NCI-H1694 treated with DMSO at 0.1 percent for 48 hours (cell line): ENCODE measurements at regions not wholly inside any gene's neighbourhood (a gene's known extent, or its start where the extent isn't known, plus 50 kb on each side); places are given as distances from the start of the nearest gene placed in this dataset.

Source experiments
- DNase-seq: peaks from one replicate; lab custom pipeline; 2025; lab: John Stamatoyannopoulos, UW

DNA sequence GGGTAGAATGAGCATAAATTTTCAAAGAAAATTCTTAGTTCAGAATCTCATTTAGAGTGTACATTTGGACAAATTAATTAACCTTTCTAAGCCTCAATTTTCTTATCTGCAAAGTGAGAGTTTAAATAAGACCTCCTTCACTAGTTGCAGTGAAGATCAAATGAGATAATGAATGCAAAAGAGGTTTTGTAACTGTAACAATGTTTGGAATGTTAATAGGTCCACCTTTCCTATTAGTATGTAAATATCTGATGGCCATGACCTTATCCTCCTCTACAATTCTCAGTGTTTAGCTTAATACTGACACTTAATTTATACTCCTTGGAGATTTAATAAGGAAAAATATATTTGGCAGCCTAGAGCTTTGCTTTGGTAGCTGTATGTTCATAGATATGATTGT is 138.8 kb downstream of the GABRG1 start:
- DNase-seq: no peak

DNA sequence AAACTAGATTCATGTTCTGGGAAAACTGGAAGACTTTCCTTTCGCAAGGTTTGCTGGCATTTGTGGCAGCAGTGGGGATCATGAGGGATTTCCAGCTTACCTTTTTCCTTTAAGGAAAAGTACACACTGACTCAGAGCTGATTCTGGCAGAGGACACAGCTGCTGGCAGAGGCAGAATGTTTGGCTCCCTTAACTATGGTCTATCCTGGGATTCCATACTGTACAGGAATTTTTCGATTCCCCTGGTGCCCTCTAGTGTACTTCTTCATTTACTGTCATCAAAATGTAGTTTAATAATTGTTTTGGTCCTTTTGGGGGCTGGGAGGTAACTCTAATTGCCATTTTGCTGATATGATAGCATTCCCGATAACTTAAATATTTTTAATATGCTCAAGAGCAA is 152.7 kb downstream of the GABRG1 start:
- no peak for DNase-seq

DNA sequence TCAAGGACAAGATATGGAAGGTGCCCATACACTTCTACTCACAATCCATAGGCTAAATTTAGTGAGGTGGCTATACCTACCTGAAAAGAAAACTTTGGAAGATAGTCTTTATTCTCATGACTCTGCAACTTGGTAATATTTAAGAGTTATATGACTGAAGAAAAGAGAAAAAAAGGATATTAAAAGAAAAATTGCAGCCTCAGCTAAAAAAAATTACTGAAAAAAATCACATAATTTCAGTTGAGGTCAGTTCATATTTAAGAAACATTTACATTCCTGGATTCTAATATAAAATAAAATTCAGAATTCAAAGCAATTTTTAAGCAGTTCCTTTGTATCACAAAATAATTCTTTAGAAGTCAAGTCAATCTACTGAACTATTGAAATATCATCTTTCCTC is 166.5 kb downstream of the GABRG1 start:
- DNase-seq: no peak

DNA sequence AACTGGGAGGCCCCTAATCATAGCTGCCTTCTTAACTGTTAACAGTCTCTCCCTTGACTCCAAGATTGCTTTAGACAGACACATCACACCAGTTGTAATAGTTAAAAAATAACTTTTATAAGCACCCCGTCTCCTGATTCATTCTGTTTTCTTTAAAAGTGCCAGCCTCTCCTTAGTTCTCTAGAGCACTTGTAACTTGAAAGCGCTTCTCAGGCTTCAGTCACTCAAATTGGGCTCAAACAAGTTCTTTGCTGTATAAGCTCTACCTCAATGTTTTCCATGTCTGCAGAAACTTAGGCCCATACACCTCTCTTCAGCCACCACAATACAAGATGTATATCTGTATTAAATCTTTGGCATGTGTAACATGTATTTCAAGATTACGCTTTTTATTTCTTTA is 169.6 kb downstream of the GABRG1 start:
- DNase-seq: no peak

DNA sequence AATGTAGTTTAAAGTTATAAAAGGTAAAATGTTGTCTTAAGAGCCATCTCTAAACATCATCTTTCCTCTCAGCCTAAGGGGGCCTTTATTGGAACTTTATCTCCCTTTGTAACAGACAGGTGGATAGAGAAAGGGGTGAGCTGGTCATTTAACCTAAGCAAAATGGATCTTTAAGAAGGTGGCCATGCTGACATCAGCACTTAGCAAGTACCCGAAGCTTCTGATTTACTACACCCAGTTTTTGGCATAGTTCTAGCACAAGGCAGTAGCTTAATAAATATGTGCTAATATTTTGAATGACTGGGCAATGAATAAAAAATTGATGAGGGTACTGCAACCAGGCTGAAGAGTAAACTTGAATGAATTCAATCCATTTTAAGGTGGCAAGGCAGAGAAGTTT is 172.7 kb downstream of the GABRG1 start:
- DNase-seq: no peak

DNA sequence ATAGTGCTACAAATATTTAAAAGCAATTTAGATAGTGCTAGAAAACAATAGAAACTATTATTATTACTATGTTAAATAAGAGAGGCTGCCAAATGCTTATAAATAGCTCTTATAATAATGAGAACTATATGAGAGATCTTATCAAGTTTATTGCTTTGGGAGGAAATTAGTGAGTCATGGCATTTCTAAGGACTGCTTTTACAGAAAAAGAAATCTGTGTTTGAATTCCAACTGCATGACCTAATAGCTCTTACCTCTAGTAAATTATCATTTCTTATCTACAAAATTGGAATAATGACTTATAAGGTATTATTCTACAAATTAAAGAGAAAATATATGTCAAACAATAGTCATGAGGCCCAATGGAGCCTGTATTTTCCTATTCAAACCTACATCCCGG is 177.2 kb downstream of the GABRG1 start:
- no peak for DNase-seq

DNA sequence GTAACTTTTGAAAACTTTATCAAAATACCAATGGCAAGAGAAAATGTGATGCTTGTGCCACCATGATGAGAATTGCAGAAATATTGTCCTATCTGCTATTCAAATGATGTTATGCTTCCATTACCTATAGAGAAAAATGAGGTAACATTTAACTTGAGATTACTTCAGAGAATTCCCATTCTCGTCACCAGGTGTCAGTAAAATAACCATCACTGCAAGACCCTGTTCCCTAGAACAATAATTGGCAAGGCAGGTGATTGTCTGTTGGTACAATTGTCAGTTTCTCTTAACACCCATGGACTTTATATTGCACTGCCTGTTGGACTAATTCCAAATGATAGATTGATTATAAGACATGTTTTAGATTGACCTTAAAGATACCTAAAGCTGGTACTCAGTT is 179.9 kb downstream of the GABRG1 start:
- DNase-seq: peak; percentile 0

DNA sequence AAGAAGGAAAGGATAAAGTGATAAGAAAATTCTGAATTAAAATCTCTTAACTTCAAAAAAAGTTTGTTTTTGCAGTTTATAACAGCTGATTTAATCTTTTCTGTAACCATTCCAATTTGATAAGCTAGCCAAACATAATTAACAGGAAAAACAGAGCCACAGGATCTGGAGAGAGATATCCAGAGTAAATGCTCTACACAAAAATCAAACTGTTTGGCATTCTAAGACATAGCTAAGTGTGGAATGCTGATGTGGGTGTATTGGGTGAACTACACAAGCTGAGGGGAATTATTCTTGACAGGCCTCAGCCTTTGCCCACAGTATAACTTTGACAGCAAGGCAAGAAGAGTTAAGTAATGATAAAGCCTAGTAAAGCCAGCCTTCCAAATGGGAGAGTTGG is 184.8 kb downstream of the GABRG1 start:
- no peak for DNase-seq

DNA sequence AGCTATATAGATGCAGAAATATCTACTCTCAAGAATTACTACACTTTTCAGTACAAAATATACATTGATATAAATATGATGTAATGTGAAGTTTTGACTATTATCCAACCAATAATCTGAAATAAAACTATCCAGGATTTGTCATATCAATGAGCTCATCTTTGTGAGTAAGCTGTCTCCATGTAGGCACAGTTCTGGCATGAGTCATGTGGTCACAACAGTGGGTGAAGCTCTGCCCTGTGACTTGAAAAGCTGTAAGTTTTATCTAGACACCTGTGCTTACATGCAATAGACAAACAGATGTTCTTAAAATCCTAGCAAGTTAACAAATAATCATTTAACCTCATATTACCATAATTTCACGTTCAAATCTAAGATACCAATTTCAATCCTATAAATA is 192.7 kb downstream of the GABRG1 start:
- no peak for DNase-seq

DNA sequence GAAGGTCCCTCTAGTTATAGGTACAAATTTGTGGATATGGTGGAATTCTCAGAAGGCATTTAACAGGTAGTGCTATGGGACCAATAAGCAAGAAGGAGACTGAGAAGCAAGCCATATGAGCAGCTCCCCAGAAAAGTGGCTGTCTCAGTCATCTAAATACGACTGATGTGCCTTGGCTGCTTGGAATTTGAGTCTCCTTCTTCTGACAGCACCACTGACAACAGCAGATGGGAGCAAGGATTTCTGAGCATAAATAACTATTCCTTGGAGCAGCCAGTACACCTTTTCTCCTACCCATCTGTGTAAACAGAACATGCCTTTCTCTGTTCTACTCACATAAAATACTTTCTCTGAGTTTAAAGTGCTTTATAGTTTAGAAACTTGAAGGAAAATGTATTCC is 196.2 kb downstream of the GABRG1 start:
- no peak for DNase-seq

DNA sequence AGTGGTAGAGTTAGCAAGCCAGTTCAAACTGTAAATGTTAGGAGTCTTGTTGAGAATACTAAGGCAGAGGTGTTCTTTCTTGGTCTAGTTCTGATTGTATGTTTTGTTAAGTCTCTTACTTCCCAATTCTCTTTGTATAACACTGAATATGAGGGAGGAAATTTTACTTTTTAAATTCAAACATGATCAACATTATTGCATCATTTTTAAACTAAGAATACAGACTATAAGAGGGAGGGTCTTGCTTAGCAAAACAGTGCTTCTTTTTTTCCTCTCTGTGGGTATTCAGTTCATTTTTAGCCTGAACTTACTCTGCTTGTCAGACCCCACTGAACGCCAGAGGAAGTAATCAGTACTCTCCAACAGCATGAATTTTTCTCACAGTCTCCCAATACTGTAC is 198.0 kb downstream of the GABRG1 start:
- no peak for DNase-seq

DNA sequence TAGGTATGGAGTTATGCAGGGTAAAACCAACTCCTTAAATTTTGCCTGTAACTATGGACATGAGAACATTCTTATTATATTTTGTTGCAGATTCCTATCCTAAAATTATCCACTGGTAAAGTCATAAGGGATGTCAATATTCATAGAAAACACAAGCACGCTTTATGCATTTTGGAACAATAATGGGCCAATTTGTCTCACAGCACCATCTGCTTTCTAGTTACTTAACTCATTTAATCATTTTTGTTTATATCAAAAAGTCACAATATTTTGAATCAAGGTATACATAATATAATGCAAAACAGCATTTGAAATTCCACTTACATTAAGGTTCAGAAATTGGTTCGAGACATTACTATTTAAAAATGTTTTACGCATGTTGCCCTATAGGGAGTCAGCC is 203.0 kb downstream of the GABRG1 start:
- DNase-seq: peak; percentile 9

DNA sequence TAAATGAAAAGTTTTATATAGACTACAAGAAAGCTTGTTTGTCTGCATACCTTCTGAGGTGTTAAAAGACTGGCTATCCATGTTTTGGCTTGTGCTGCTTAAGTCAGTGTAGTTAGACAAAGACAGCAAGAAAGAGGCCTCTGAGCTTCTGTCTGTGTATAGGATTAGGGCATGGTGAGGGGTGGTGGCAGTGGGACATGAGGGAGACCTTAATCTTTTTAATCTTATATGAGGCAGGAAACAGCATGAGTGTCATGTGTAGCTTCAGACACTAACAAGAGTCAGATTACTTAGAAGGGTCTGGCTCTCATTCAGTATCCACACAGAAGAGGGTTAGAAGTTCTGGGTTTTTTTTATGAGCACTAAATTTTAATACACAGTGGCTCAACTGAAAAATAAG is 213.3 kb downstream of the GABRG1 start:
- no peak for DNase-seq

DNA sequence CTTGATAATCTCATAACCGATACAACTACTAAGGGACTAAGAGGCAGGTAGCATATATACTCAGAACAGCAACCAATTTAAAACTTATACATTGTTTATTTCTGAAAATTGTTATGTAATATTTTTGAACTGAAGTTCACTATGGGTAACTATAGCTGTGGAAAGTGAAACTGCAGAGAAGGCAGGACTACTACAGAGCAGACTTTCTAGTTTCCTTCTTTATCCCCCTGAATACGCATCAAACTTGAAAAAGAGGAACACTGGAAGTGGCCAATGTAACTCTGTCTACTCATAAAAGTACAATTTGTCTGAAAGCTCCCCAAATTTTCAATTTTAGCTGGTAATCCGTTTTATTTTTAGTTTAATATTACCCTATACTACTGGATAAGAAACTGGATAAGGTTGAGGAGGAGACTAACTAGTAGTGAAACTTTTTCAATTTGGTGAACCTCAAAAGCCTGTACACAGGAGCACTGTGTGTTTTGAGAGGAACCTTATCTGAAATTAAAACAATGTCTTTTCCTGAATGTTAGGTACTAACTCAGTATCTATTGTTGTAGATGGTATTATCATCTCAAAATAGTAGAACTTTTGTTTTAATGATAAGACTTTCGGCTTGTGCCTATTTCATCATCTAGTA is 225.8 kb downstream of the GABRG1 start:
- no peak for DNase-seq

DNA sequence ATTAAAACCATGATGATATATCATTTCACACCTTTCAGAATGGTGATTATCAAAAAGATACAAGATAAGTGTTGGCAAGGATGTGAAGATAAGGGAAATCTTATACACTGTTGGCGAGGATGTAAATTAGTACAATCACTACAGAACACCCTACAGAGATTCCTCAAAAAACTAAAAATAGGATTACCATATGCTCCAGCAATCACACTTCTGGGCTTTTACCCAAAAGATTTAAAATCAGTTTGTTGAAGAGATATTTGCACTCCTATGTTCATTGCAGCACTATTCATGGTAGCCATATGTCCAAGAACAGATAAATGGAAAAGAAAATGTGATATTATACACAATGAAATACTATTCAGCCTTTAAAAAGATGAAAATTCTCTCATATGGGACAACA is 240.4 kb downstream of the GABRG1 start:
- DNase-seq: no peak

DNA sequence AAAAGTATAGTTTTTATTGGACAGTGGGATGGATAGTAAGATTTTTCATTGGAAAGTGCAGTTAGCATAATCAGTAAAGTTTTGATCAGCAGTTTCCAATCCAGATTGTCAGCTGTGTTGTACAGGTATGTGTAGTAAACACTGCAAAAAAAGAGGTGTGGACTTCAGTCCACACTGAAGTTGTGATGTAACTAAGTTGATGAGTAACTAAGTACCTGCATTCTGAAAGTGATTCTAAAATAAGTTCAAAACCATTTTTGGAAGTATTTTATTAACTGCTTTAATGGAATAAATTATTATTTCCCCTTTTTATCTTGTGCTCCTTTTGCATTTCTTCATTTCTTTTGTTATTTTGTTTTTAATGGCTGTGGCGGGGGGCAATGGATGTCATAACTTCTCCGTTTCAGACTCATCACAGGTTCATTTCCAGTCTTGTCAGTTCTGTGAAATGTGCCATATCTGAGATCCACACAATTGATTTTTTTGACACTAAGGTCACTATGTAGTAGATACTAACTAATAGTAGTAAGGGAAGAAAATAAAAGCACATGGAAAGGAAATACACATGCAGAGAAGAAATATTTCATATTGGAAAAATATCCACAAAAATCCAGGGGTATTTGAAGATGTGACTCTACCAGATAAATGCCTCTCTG is 247.5 kb downstream of the GABRG1 start:
- no peak for DNase-seq

DNA sequence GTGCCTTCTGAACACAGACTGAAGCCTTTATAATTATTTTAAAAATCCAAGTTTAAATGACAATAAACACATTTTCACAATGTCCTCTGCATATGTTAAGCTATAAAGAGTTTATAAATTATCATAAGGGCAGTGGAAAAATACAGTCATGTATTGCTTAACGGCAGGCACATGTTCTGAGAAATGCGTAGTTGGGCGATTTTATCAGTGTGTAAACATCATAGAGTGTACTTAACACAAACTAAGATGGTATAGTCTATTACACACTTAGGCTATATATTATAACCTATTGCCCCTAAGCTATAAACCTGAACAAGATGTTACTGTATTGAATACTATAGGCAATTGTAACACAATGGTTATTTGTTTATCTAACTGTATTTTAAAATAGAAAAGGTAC is 254.7 kb downstream of the GABRG1 start:
- DNase-seq: no peak

DNA sequence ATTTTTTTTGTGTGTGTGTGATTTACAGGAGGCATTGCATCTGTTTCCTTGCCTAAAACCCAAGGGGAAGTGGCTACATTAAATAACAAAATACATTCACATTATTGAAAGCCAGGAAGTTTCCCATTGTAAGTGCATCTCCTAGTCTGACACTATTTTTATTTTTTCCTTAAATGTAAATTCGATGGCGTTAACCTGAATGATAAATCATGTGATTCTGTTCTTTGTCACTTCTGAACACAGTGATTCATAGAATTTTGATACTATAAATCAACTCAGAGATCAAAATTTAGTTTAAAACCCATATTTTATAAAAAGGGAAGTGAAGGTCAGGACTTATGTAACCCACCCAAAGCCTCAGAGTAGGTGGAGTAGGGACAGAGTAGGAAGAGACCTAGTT is 258.1 kb downstream of the GABRG1 start:
- no peak for DNase-seq

DNA sequence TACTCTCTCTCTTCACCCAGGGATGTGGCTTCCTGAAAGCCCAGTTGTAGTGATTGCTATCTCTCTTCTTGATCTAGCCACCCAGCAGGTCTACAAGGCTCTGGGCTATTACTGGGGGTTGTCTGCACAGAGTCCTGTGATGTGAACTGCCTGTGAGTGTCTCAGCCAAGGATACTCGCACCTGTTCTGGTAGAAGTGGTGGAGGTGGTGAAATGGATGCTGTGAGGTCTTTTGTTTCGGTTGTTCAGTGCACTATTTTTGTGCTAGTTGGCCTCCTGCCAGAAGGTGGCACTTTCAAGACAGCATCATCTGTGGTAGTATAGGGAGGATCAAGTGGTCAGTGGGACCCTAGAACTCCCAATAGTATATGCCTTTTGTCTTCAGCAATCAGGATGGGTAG is 268.0 kb downstream of the GABRG1 start:
- no peak for DNase-seq

DNA sequence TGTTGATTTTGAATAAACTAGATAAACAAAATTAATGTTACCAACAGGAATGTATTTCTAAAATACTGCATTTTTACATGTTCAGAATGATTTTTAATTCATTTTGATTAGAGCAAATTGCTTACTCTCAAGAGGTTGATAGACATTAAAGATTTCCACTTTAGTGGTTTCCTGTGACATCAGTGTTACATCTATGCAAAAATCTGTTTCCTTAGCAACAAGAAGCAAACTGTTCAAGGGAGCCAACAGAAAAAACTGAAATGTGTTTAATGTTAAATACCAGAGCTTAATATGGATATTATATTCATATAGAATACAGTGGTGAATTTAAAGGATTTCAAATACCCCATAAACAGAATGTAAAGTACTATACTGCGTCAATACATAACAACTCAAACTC is 277.8 kb downstream of the GABRG1 start:
- no peak for DNase-seq

DNA sequence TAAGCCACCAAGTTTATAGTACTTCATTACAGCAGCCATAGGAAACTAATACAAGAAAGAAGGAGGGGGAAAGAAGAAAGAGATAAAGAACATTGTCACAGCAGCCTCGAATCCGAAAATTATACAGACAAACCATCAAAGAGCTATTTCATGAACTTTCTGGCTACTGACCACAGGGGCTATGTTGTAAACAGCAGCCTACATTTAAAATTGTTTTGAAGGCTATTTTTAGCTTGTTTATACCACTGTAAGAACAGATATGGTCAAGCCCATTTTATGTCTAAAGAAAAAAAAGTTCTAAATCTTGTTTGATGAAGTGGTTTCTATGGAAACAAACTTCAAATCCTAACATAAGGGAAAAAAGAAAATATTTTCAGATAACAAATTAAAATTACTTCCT is 282.1 kb downstream of the GABRG1 start:
- no peak for DNase-seq

DNA sequence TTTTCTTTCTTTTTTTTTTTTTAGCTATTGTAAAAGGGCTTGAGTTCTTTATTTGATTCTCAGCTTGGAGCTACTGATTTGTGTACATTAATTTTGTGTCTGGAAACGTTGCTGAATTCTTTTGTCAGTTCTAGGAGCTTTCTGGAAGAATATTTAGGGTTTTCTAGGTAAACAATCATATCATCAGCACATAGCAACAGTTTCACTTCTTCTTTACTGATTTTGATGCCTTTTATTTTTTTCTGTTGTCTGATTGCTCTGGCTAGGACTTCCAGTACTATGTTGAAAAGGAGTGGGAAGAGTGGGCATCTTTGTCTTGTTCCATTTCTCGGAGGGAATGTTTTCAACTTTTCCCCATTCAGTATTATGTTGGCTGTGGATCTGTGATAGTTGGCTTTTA is 292.2 kb downstream of the GABRG1 start:
- no peak for DNase-seq

DNA sequence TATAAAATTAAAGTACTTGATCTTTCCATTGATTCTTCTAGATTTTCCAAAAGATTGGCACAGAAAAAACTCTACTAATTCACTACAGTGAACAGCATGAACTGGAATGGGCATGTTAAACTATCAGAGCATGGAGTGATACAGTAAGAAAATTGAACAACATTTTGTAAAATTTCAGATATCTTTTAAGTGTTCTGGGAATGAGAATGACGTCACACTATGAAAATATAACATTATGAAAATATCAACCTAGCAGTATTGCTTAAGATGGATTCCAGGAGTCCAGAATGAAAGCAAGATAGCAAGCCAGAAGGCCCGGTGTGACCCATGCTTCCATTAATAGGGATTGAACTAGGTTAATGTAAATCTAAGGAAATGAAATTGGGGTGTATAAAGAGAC is 319.9 kb downstream of the GABRG1 start:
- no peak for DNase-seq

DNA sequence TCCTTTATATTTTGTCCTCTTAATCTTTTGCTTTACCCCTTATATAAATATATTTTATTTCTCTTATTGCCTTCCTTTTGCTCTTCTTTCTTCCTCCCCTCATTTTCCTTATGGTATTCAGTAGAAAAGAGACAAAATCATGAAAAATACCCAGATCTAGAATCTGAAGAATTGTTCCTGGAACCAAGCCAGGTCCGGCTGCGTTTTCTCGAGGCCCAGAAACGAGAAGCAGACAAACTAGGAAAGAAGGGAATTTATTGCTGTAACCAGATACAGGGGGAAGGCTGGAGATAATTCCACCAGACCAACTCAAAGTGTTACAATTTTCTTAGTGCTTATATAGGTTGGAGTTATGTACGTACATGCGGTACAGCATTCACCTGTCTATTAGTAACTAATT is 328.7 kb downstream of the GABRG1 start:
- no peak for DNase-seq
